ENCODE measurements at regions not wholly inside any gene's neighbourhood (a gene's known extent, or its start where the extent isn't known, plus 50 kb on each side); places are given as distances from the start of the nearest gene placed in this dataset.

DNA sequence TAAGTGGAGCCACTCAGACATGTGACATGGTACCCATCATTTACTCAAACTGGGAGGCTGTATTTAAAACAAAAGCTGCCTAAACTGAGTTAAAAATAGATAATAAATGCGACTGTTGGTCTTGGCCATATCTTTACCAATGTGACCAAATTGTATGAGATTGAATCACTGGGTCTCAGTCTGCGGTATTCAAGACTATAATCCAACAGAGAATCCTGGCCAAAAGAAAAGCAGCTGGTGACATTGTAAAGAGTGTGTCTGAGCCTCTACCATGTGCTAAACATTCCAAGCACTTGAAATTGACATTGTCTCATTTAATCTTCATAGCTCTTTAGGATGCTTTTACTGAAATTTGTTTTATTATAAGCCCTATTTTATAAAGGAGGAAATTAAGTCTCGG lies 282.6 kb downstream of the ZNF608 start:
- no peak for DNase-seq (ENCODE audit: low read depth)

DNA sequence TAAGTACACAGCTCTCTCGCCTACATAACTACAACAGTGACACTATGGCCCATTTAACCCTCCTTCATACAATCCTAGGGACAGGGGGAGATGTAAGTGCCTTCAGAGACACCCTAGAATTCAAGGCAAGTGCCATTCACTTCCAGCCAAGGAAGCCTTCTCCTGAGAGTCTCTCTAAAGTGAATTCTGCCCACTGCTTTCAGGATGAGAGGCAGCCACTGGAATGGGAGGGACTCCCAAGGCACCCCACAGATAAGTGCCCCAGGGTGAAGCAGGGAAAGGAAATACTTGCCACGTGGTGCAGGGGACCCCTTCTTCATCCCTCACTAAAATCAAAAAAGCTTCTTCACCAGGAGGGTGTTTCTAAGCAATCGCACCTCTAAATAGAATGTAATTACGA lies 283.7 kb downstream of the ZNF608 start:
- DNase-seq (ENCODE audit: low read depth): no peak

DNA sequence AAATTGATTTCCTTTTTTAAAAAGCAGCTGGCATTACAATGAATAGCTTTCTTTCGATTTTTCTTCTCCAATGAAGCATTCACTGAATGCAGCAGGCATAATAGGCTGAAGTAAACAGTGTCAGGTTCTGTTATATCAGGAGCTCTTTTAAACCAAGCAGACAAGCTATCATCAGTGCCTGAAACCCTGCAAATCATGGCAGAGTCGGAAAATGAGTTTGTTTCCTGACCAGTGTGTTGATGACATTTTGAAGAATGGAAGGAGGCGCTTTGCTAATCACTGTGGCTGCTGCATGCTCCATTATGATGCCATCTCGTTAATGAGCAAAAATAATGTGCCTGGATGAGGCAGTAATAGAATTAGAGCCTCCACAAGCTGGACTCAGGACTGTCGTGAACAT lies 284.5 kb downstream of the ZNF608 start:
- DNase-seq (ENCODE audit: low read depth): no peak

GRCh38 chr5:124461157-124461556 lies 285.3 kb downstream of the ZNF608 start:
- DNase-seq (ENCODE audit: low read depth): no peak

DNA sequence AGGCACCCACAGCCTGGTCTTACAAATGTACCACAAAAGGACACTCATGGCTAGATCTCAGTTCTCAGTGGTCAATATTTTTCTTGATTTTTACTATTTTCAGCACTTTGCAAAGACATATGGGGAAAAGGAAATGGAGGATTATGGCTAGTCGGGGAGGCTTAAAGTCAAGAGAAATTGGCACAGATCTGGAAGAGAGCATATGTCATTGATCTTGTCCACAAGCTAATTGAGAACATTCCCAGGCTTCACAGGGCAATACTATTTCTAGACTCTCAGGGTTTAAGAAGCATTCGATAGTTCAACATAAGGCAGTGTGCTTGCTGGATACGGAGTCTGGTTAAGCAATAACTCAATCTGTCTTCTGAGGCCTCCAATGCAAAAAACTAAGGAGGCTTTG lies 285.8 kb downstream of the ZNF608 start:
- DNase-seq (ENCODE audit: low read depth): peak; percentile 80

DNA sequence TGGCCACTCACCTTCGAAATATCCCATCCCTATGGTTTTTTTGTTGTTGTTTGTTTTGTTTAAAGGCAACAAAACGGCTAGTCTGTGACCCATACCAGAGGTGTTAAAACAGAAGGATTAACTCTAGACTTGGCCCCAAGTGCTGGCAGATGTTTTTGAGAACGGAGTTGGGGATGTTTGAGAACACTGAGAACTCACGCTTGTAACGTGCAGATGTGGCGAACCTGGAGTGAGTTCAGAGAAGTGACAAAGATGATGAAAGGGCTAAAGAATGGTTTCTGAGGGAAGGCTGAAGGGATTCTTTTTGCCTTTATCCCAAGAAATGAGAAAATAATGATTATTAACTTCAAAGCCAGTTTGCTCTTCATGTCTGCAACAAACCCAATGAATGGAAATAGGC lies 286.5 kb downstream of the ZNF608 start:
- DNase-seq (ENCODE audit: low read depth): no peak

DNA sequence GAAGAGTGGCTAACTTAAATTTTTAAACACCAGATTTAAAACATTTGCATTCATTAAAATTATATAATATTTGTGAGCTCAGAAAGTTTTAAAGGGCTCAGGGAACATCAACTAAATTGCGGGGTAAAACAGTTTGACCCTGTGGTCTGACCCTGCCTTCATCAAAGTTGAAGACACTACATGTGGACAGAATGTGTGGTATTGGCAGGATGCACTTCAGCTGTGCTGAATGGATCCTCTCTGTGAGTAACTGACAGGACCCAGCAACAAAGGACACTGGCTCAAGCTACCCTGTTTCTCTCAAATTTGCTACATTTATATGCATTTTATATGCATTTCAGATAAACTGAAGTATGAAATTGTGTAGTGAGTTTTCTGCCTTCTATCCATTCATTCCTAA lies 288.5 kb downstream of the ZNF608 start:
- DNase-seq (ENCODE audit: low read depth): no peak

DNA sequence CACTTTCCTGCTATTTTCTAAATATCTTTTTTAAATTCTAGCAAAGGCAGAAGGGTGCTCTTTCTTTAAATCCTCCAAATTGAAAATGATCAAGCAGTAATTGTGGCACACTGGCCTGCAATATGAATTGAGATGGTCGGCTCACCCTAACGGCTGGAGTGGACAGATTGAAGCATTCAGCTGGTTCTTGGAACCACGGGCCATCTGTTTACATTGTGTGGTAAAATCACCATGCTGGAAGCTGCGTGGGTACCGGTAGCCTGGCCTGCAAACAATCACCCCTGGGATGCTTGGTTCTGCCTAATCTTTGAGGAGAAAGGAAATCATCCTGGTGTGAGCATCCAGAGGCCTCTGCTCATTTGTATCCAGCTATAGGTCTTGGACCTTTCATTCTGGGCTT lies 289.3 kb downstream of the ZNF608 start:
- DNase-seq (ENCODE audit: low read depth): no peak

- DNase-seq (ENCODE audit: low read depth): no peak
These were observed 290.2 kb downstream of the ZNF608 start for GRCh38 chr5:124456249-124456648.

DNA sequence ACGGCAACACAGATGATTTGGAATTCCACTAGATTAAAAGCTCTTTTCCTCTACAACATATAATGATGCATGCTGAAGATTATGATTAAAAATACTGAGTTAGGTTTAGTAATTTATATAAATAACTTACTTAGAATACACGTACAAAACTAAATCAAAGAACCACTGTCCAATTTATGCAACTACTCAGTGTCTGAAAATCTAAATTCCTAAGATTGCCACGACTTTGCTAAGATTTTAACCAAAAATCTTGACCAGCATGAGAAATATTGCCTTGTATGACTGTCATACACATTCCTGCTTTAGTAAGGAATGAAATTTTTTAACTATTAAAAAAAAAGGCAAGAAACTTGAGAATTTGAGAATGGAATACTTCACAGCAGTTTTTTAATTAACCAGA lies 292.4 kb downstream of the ZNF608 start:
- no peak for DNase-seq (ENCODE audit: low read depth)

- no peak for DNase-seq (ENCODE audit: low read depth)
These were observed 293.0 kb downstream of the ZNF608 start for GRCh38 chr5:124453221-124454051.

DNA sequence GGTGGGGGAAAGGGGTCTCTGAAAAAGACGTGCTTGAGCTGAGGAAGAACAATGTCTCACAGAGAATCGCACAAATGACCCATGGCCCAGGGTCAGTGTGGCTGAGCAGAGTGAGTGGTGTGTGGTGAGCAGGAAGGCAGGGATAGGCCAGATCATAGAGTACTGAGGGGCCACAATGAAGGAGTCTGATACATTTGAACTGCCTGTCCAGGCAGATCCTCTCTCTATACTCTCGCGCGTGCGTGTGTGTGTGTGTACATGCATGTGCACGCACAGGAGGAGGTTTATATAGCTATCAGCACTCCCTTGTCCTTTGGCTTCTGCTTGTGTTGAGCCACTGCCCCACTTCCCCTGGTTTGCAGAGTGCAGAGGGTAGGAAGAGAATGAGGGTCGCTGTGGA lies 294.0 kb downstream of the ZNF608 start:
- no peak for DNase-seq (ENCODE audit: low read depth)

DNA sequence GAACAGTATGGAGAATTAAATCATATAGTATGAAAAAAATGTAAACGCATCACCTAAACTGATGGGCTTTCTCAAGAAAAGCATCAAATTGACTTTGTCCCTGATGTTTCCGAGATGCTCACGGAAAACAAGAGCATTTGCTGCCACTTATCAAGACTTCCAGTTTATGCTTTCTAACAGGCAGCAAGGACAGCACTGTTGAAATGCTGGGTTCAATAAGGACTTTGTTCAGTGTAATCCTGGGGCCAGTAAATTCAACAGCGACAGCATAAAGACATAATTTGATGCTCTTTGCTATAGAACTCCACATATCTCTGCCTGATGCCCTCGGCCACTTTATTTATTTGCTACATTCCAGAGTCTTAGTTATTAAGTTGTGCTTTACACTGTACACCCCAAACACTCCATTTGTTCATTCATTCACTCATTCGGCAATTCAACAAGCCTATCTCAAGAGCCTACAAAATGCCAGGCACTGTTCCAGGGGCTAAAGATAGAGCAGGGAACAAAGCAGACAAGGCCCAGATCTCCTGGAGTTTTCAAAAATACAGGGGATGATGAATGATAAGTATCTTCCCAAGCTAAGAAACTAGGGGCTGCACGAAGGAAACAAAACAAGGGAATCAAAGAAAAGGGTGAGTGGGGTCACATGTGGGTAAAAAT lies 294.6 kb downstream of the ZNF608 start:
- no peak for DNase-seq (ENCODE audit: low read depth)

- no peak for DNase-seq (ENCODE audit: low read depth)
These were observed 300.3 kb downstream of the ZNF608 start for GRCh38 chr5:124446120-124446519.

GRCh38 chr5:124445070-124445619 lies 301.3 kb downstream of the ZNF608 start:
- DNase-seq (ENCODE audit: low read depth): no peak

GRCh38 chr5:124444147-124444775 lies 302.2 kb downstream of the ZNF608 start:
- no peak for DNase-seq (ENCODE audit: low read depth)

DNA sequence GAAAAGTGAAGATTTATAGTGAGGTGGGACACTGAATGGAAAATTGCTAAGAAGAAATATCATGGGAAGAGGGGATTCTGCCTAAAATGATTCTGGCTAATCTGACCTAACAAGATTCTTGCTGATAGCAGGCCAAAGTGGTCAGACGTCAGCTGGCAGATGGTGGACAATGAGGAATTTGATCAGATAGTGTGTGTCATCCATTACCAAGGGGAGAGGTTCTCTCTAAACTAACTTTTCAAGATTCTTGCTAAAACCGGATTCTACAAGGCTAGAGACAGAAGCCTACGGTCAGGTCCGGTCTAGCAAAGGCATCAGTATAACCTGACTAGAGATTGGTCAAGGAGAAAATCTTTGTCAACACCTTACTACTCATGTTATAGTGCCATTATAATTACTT lies 306.0 kb downstream of the ZNF608 start:
- no peak for DNase-seq (ENCODE audit: low read depth)

DNA sequence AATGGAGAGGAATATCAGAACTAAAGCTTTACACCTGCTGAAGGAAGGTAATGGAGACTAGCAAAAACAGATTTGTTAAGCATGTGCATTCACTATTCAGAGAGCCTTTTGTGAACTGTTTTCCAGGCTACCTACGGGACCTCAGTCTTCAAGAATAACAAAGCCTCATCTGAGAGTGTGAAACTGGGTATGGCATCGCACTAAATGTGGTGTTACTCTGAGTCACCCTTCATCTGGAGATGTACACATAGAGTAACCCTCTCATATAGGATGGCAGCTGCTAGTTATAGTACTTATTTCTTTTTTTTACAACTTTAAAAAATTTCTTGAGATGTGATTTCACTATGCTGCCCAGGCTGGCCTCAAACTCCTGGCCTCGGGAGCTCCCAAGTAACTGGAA lies 306.8 kb downstream of the ZNF608 start:
- no peak for DNase-seq (ENCODE audit: low read depth)

DNA sequence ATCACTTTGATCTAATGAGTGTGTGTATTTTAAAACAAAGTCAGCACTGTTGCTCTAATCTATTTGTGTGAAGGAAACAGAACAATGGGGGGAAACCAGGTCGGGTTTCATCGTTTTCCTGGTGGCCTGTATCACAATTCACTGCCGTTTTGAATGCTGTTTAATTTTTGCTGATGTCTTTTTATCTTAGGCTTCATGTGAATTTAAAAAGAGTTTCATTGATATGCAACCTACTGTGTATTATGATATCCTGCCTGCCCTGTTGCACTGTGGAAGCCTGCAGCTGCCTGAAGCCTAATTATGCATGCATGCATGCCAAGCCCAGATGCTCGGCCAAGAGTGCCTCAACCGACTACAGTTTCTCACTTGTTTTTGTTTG lies 307.5 kb downstream of the ZNF608 start:
- DNase-seq (ENCODE audit: low read depth): no peak

- DNase-seq (ENCODE audit: low read depth): no peak
These were observed 308.2 kb downstream of the ZNF608 start for GRCh38 chr5:124438026-124438902.

GRCh38 chr5:124436294-124436693 lies 310.1 kb downstream of the ZNF608 start:
- no peak for DNase-seq (ENCODE audit: low read depth)

GRCh38 chr5:124433170-124433569 lies 313.3 kb downstream of the ZNF608 start:
- no peak for DNase-seq (ENCODE audit: low read depth)

All from fibroblast of the conjunctiva (primary cell).